ENCODE measurements at regions not wholly inside any gene's neighbourhood (a gene's known extent, or its start where the extent isn't known, plus 50 kb on each side); places are given as distances from the start of the nearest gene placed in this dataset.
"Not testable (repeated sequence)": the region's sequence is repeated elsewhere in the genome, so short reads cannot be mapped to it uniquely, and the experiment has no call there.

DNA sequence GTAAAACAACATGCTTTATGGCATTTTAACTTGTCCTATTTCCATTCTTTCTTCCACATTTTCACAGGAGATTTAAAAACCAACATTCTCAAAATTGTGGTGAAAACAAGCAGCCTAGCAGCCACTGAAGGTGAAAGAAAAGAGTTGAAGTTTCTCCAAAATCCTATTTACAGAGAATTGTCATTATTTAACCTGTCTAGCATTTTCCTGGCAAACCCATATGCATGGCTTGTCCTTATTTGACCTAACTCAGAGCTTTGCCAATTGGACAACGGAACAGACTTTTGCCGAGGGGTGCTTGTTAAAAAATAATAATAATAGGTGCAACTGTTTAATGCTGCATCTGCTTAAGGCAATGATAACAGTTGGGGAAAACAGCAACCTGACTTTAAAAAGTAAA is 80.4 kb upstream of the PCSK5 start:
- no peak overlapping the region for H3K4me3 ChIP-seq
- no peak overlapping the region for H3K27ac ChIP-seq

- H3K27ac ChIP-seq = no peak overlapping the region
- H3K4me3 ChIP-seq = no peak overlapping the region
Measured at GRCh38 chr9:75811692-75812091, 78.8 kb upstream of the PCSK5 start.

GRCh38 chr9:75812141-75812540 is 78.3 kb upstream of the PCSK5 start:
- Histone ChIP-seq H3K4me3 (no peak overlapping the region), H3K27ac (no peak overlapping the region)

DNA sequence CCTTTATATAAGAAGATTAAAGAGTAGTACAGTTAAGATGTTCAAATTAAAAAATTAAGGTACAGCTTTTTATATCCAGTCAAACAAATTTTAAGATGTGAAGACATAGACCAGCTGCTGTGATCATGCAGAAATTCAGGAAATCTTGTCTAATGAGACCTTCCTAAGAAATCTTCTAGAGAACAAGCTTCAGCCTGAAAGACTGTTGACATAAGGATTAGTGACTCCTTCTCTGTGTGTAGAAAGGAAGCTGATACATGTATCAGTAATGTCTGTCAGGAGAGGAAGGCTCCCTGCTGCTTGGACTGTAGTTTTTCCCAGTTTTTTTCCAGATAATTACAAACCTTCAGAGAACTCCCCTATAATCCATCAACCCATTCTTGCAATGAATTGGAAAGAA is 75.8 kb upstream of the PCSK5 start:
- no peak overlapping the region for H3K27ac ChIP-seq
- H3K4me3 ChIP-seq = no peak overlapping the region

DNA sequence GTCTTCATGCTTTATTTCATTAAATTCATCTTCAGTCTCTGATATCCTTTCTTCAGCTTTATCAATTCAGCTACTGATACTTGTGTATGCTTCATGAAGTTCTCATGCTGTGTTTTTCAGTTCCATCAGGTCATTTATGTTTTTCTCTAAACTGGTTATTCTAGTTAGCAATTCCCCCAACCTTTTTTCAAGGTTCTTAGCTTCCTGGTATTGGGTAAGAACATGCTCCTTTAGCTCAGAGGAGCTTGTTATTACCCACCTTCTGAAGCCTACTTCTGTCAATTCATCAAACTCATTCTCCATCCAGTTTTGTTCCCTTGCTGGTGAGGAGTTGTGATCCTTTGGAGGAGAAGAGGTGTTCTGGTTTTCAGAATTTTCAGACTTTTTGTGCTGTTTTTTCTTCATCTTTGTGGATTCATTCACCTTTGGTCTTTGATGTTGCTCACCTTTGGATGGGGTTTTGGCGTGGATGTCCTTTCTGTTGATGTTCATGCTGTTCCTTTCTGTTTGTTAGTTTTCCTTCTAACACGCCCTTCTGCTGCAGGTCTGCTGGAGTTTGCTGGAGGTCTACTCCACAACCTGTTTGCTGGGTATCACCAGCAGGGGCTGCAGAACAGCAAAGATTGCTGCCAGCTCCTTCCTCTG is 69.9 kb upstream of the PCSK5 start:
- H3K4me3 ChIP-seq, H3K27ac ChIP-seq: not testable (repeated sequence)

- no peak overlapping the region for H3K27ac ChIP-seq
- H3K4me3 ChIP-seq = no peak overlapping the region
Measured at GRCh38 chr9:75823151-75823550, 67.3 kb upstream of the PCSK5 start.

- Histone ChIP-seq H3K27ac (peak overlapping the region in 2 of 21 experiments; percentile 1 to 14), H3K4me3 (no peak overlapping the region)
Measured at GRCh38 chr9:75824816-75825568, 65.5 kb upstream of the PCSK5 start.

- no peak overlapping the region for H3K4me3 ChIP-seq
- peak overlapping the region in 5 of 21 experiments; percentile 23 to 67 (median 58) for H3K27ac ChIP-seq
Measured at GRCh38 chr9:75826314-75826713, 64.2 kb upstream of the PCSK5 start.

- Histone ChIP-seq H3K4me3 (no peak overlapping the region), H3K27ac (no peak overlapping the region)
Measured at GRCh38 chr9:75830303-75830702, 60.2 kb upstream of the PCSK5 start.

DNA sequence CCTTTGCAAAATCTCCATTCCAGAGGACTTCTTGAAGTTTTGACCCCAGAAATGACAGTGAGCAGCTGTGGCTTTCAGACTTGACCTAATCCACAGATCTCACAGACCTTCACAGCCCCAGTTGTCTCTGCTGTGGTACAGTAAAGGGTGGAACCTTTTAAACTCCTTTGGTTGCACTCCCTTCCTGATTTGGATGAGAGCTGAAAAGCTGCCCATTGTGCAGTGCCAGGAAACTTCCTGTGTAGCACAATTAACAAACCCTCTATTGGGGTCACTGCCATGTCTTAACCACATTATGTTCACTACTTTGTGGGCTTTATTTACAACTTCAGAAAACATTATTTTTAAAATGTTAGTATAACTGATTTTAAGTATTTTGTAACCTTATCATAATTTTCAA is 56.7 kb upstream of the PCSK5 start:
- no peak overlapping the region for H3K27ac ChIP-seq
- no peak overlapping the region for H3K4me3 ChIP-seq

- Histone ChIP-seq H3K27ac (no peak overlapping the region), H3K4me3 (no peak overlapping the region)
Measured at GRCh38 chr9:75834878-75835277, 55.6 kb upstream of the PCSK5 start.
